GM12878 (cell line): ENCODE measurements at regions not wholly inside any gene's neighbourhood (a gene's known extent, or its start where the extent isn't known, plus 50 kb on each side); places are given as distances from the start of the nearest gene placed in this dataset.

Source experiments
- ATAC-seq: fragments of 200-7000 bp; cut with Tn5 transposase; 3 replicates; pipeline ENCODE4 v1.9.1; 2020; ENCODE audit warnings: mild to moderate bottlenecking, moderate library complexity
- BruUV-seq: library from RNA; stranded (reverse); fragments of 400-500 nt; replicated peaks from 2 replicates; lab custom pipeline; 2021; lab: Mats Ljungman, UMichigan
- CTCF ChIA-PET: fragments of 300-600 bp; sonication (Branson Sonifier 250); formaldehyde crosslinking; extraction: SDS; loops from one replicate; lab custom pipeline; 2021; ENCODE audit warnings: inconsistent platforms; lab: Yijun Ruan, JAX
- POLR2A ChIA-PET: fragments of 350-600 bp; formaldehyde crosslinking; extraction: SDS; loops from one replicate; lab custom pipeline; 2021; ENCODE audit warnings: inconsistent platforms; lab: Charles Lee
- RAD21 ChIA-PET: fragments of 300-600 bp; sonication (Branson Sonifier 250); formaldehyde crosslinking; loops from one replicate; lab custom pipeline; 2023; ENCODE audit warnings: antibody characterized with exemption; ENCODE audit not compliant: unreplicated experiment; lab: Charles Lee
- SMC1A ChIA-PET: fragments of 300-600 bp; sonication (Branson Sonifier 250); formaldehyde crosslinking; loops from one replicate; lab custom pipeline; 2023; ENCODE audit not compliant: unreplicated experiment, uncharacterized antibody; lab: Charles Lee
- DNase-seq: peaks from one replicate; pipeline ENCODE4 v3.0.0-alpha.2; 2011; ENCODE audit warnings: low read depth, low spot score
- FAIRE-seq: peaks from 3 replicates; lab custom pipeline; 2011; peaks lifted over from hg19 to GRCh38; lab: Jason Lieb, UNC
- H2AFZ ChIP-seq: 2 replicates; pipeline ENCODE4 v1.6.0; 2011; ENCODE audit warnings: low read depth, low read length, control low read depth; ENCODE audit not compliant: control insufficient read depth
- H3K27ac ChIP-seq: 2 replicates; pipeline ENCODE4 v1.5.1; 2011; ENCODE audit warnings: control low read depth; ENCODE audit not compliant: control insufficient read depth, insufficient read depth
- H3K27me3 ChIP-seq, 2 experiments: replicated peaks in 1 of 2; 2 replicates each; pipeline versions ENCODE4 v1.6.0 to v1.6.1; 2011; ENCODE audit warnings: low read length in 1 of 2; ENCODE audit not compliant: control insufficient read depth in 2 of 2, insufficient read depth in 2 of 2
- H3K36me3 ChIP-seq, 2 experiments: 2 replicates each; pipeline ENCODE4 v1.5.1; 2011; ENCODE audit warnings: low read length in 1 of 2; ENCODE audit not compliant: control insufficient read depth in 2 of 2, insufficient read depth in 2 of 2
- H3K4me1 ChIP-seq: 2 replicates; pipeline ENCODE4 v1.6.1; 2011; ENCODE audit warnings: mild to moderate bottlenecking, low read length, moderate library complexity, mixed read lengths; ENCODE audit not compliant: control insufficient read depth, insufficient read depth
- H3K4me2 ChIP-seq: 2 replicates; pipeline ENCODE4 v1.6.0; 2011; ENCODE audit warnings: control low read depth; ENCODE audit not compliant: control insufficient read depth, insufficient read depth
- H3K4me3 ChIP-seq: fragments of 200-600 bp; sonication (generic); 2 replicates; pipeline ENCODE4 v1.5.1; 2016
- H3K79me2 ChIP-seq: 2 replicates; pipeline ENCODE4 v1.6.0; 2011; ENCODE audit warnings: low read length; ENCODE audit not compliant: control insufficient read depth, insufficient read depth
- H3K9ac ChIP-seq: 2 replicates; pipeline ENCODE4 v1.8.0; 2011; ENCODE audit warnings: low read length, control low read depth, mixed read lengths; ENCODE audit not compliant: control insufficient read depth, insufficient read depth
- H3K9me3 ChIP-seq: replicated peaks from 3 replicates; pipeline ENCODE4 v1.5.1; 2011; ENCODE audit warnings: mild to moderate bottlenecking, low read length; ENCODE audit not compliant: control insufficient read depth, insufficient read depth
- H4K20me1 ChIP-seq: 2 replicates; pipeline ENCODE4 v1.6.0; 2011; ENCODE audit not compliant: control insufficient read depth, insufficient read depth
- BMI1 ChIP-seq: fragments of 450-650 bp; IDR thresholded peaks from 2 replicates; pipeline ENCODE4 v1.6.1; 2016; ENCODE audit warnings: mild to moderate bottlenecking, moderate library complexity, borderline replicate concordance
- BRCA1 ChIP-seq: IDR thresholded peaks from 2 replicates; pipeline ENCODE4 v1.6.1; 2011; ENCODE audit warnings: low read depth, low read length, improper control_type of control experiment
- CHD2 ChIP-seq: IDR thresholded peaks from 2 replicates; pipeline ENCODE4 v1.6.1; 2011; ENCODE audit warnings: low read depth, low read length, improper control_type of control experiment, borderline replicate concordance
- FOXK2 ChIP-seq: fragments of 450-650 bp; IDR thresholded peaks from 2 replicates; pipeline ENCODE4 v1.6.1; 2017; ENCODE audit warnings: mild to moderate bottlenecking, moderate library complexity
- JUND ChIP-seq: IDR thresholded peaks from 2 replicates; pipeline ENCODE4 v1.6.1; 2012; ENCODE audit warnings: low read depth, mild to moderate bottlenecking, low read length, improper control_type of control experiment, moderate library complexity
- NFYA ChIP-seq: IDR thresholded peaks from 2 replicates; pipeline ENCODE4 v1.6.1; 2011; ENCODE audit warnings: low read depth, mild to moderate bottlenecking, low read length, improper control_type of control experiment, borderline replicate concordance
- SIX5 ChIP-seq: IDR thresholded peaks from 2 replicates; pipeline ENCODE4 v1.6.1; 2011; ENCODE audit warnings: mild to moderate bottlenecking, low read depth, low read length, moderate library complexity; ENCODE audit not compliant: severe bottlenecking
- TAF1 ChIP-seq: IDR thresholded peaks from 2 replicates; pipeline ENCODE4 v1.6.1; 2011; ENCODE audit warnings: mild to moderate bottlenecking, low read depth, low read length, borderline replicate concordance
- TCF7 ChIP-seq: IDR thresholded peaks from 2 replicates; pipeline ENCODE4 v1.6.1; 2014; ENCODE audit warnings: antibody characterized with exemption, borderline replicate concordance
- WGBS: methylation state at CpG from one replicate; pipeline ENCODE4 v1.1.6; 2016; ENCODE audit warnings: low lambda C conversion rate; ENCODE audit not compliant: insufficient replicate concordance, insufficient coverage; ENCODE audit errors: missing lambda C conversion rate; 5-methylcytosine and 5-hydroxymethylcytosine counted together
- in situ Hi-C: fragments of 300-500 bp; cut with MboI; formaldehyde crosslinking; loops from 9 replicates; pipeline ENCODE4 v1.14.3; 2018; ENCODE audit warnings: mixed read lengths
- intact Hi-C: fragments of 100-400 bp; cut with micrococcal nuclease; formaldehyde crosslinking; loops from one replicate; pipeline ENCODE4 v1.14.2; 2022; ENCODE audit not compliant: unreplicated experiment

DNA sequence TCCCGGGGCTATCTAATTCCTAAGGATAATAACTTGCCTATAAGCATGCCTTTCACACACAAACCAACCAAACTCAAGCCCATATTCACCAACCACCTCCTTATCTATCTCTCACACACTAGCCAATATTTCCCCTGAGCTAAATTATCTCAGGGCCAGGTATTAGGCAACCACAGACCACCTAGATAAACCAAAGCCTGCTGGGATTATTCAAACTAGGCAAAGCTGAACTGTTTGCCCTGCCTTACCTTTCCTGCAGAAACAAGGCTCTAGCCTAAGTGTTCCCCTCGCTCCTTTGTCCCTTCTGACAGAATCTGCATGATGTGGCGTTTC is 114.7 kb upstream of the EEA1 start:
- DNase-seq = no peak
- Histone ChIP-seq H3K4me2 (no peak overlapping the region), H2AFZ (no peak overlapping the region), H3K9ac (no peak overlapping the region), H3K4me1 (no peaks in the 10 kb centered on the region), H3K9me3 (no peaks in the 10 kb centered on the region; the same call in 2 of the 3 replicates), H3K27ac (no peak overlapping the region), H4K20me1 (no peaks in the 10 kb centered on the region), H3K4me3 (no peak overlapping the region), H3K36me3 (no peaks in the 10 kb centered on the region), H3K27me3 (no peaks in the 10 kb centered on the region), H3K79me2 (no peaks in the 10 kb centered on the region)
- in situ Hi-C loops (no loop called here), intact Hi-C loops (no loop called here)
- CTCF ChIA-PET = interaction anchor here (0.7 to 1.2 kb wide), 2 partner anchors 24 to 57 kb away, joined by 3 read pairs; no protein-coding TSS in a partner anchor
- RAD21 ChIA-PET = interaction anchor here (0.6 kb wide), 1 partner anchor 1662 kb away, joined by 3 read pairs; no protein-coding TSS in a partner anchor
- ATAC-seq = no peak
- TF ChIP-seq TAF1 (no peak), FOXK2 (no peak), NFYA (no peak)
- POLR2A ChIA-PET = interaction anchor here (1.6 kb wide), 1 partner anchor 16 kb away, joined by 4 read pairs; no protein-coding TSS in a partner anchor
- 44% methylated on average over 3 of the region's 3 CpGs for WGBS
- no peak for FAIRE-seq
- SMC1A ChIA-PET = no interaction called here
- BruUV-seq = no TSS peak

DNA sequence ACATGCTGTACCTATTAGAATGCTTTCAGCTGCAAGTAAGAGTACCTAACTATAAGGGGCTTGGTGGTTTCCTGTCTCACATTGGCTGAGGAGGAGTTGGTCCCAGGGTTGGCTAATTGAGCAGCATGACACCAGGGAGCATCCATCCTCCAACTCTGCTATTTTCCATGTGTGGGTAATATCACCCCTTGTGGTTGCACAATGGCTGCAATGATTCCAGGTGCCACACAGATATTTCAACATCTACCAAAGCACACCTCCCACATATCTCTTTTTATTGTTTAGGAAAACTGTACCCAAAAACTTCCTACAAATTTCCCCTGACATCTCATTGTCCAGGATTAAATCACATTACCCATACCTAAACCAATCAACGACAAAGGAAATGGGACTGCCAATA is 118.0 kb upstream of the EEA1 start:
- Histone ChIP-seq H3K9ac (no peak overlapping the region), H3K36me3 (no peaks in the 10 kb centered on the region), H2AFZ (no peak overlapping the region), H3K27me3 (no peaks in the 10 kb centered on the region), H4K20me1 (no peaks in the 10 kb centered on the region), H3K9me3 (no peaks in the 10 kb centered on the region; the same call in 2 of the 3 replicates), H3K79me2 (no peaks in the 10 kb centered on the region), H3K27ac (no peak overlapping the region), H3K4me3 (no peak overlapping the region)
- FAIRE-seq (no peak), ATAC-seq (no peak)
- POLR2A ChIA-PET = no interaction called here
- in situ Hi-C loops = no loop called here
- RAD21 ChIA-PET = no interaction called here
- CTCF ChIA-PET = no interaction called here
- TF ChIP-seq CHD2 (no peak), TCF7 (no peak), SIX5 (no peak), JUND (no peak), BMI1 (no peak), BRCA1 (no peak)
- TF ChIP-seq, all 136 proteins: peak for 0
- Histone ChIP-seq H3K4me1 (no peaks in the 10 kb centered on the region), H3K4me2 (no peak overlapping the region)
- no TSS peak for BruUV-seq
- intact Hi-C loops = no loop called here
- SMC1A ChIA-PET = no interaction called here
- WGBS = 96% methylated on average over 1 of the region's 1 CpG
- no peak for DNase-seq
